ENCODE measurements at regions not wholly inside any gene's neighbourhood (a gene's known extent, or its start where the extent isn't known, plus 50 kb on each side); places are given as distances from the start of the nearest gene placed in this dataset.
A peak's percentile ranks its signal among the peaks of the same experiment; 100 is the strongest.
"Not testable (repeated sequence)": the region's sequence is repeated elsewhere in the genome, so short reads cannot be mapped to it uniquely, and the experiment has no call there.

DNA sequence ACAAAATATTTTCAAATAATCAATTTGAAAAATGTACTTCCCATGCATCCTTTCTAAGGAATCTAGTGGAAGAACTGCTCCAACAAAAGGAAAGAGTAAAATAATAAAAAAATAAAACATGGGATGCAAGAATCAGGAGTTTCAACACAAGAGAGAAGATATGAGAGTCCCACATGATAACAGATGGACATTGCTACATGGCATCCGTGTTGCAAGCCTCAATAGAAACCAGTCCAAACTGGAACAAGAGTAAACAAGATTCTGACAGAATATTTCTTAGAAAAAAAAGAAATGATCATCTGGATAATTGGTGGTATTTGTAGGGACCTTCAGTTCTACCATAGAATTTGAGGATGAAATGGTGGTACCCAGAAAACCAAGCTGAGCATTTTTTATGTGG, 186.8 kb downstream of the FRK start:
- DNase-seq = no peak

DNA sequence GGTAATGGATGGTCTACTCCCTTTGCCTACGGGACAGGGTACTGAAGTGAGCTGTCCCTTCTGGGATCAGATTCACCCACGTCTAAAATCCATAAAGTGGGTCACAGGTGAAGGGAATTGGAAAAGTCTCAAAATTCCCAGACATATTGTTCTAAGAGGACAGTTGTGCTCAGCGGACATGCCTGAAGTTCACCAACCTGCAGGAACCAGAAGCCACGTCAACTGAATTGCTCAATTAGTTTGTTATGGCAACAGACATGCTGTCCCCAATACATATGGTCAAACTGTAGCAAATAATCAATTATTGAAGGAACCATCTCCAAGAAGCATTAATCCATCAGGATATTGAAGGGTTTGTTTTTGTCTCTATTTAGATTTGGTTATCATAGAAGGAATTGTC, 190.2 kb downstream of the FRK start:
- DNase-seq = no peak

DNA sequence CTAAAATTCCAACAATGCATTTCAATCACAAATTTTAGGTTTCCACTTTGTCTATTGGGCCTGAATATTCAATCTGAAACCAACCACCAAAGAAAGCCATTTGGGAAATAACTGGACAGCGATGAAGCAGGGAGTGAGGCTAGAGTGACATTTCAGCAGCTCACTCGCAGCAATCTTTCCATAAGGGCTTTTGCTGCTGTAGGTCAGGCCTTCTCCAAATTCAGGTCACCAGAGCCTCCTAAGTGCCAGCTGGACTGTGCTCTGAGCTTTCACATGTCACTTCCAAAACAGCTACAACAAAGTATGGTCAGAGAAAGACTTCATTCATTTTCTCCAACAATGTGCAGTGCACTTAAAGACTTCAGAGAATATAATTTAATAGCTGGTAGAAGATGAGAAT, 194.8 kb downstream of the FRK start:
- no peak for DNase-seq

DNA sequence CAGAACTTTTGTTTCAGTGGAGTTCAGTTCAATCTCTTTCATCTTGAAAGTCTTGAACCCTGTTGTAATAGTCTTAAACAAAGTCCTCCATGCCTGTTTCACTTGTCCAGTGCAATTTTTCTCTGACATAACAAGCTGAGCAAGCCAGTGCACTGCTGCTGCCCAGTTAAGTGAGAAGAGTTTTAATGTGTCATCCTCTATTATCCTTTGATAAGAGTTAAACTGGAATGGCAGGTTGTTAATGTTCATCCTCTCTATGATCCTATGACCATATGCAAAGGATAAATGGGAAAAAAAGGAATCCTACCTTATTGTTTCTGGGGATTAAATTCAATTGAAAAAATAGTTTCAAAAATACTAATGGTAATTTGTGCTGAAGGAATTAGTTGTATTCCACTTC, 197.5 kb downstream of the FRK start:
- DNase-seq = no peak

DNA sequence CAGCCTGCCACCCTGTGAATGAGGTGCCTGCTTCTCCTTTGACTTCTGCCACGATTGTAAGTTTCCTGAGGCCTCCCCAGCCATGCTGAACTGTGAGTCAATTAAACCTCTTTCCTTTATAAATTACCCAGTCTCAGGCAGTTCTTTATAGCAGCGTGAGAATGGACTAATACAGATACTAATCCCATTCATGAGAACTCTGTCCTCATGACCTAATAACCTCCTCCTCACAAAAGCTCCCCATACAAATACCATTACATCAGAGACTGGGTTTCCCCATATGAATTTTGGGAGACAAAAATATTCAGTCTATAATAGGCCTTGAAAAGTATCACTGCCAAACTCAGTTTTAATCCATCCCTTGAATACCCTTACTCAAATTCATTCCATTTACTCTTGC, 199.0 kb downstream of the FRK start:
- DNase-seq = not testable (repeated sequence)

DNA sequence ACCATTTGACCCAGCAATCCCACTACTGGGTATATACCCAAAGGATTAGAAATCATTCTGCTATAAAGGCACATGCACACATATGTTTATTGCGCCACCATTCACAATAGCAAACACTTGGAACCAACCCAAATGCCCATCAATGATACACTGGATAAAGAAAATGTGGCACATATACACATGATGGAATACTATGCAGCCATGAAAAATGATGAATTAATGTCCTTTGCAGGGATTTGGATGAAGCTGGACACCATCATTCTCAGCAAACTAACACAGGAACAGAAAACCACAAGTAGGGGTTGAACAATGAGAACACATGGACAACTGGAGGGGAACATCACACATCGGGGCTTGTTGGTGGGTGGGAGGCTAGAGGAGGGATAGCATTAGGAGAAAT, 201.1 kb downstream of the FRK start:
- not testable (repeated sequence) for DNase-seq

DNA sequence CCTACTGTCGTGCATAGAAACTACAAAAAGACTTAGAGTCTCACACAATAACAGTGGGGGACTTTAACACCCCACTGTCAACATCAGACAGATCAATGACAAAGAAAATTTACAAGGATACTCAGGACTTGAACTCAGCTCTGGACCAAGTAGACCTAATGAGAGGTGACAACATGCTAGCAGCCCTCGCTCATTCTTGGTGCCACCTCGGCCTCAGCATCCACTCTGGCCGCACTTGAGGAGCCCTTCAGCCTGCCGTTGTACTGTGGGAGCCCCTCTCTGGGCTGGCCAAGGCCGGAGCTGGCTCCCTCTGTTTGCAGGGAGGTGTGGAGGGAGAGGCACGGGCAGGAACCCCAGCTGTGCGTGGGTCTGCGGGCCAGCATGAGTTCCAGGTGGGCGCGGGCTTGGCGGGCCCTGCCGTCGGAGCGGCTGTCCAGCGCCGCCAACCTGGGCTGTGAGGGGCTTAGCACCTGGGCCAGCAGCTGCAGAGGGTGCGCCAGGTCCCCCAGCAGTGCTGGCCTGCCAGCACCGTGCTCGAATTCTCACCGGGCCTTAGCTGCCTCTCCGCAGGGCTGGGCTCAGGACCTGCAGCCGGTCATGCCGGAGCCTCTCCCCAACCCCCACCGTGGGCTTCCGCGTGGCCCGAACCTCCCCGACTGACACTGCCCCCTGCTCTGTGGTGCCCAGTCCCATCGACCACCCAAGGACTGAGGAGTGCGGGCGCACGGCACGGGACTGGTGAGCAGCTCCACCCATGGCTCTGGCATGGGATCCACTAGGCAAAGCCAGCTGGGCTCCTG, 205.6 kb downstream of the FRK start:
- no peak for DNase-seq

DNA sequence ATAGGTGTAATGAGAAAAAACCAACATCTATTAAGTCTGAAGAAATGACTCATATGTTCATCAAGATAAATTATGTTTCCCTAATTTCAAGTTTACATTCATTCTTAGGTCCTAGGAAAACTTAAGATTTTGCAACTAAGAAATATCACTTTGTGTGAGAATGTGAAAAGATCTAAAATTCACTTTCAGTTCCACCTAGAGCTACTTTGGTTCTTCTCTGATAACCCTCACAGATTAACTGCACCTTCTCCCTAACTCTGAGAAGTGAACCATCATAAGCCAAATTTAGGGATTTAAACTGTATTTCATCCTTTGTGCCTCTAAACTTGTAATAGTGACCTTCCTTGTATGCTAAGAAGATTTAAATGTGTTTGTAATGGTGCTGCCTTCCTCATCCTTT, 213.0 kb downstream of the FRK start:
- DNase-seq = no peak

DNA sequence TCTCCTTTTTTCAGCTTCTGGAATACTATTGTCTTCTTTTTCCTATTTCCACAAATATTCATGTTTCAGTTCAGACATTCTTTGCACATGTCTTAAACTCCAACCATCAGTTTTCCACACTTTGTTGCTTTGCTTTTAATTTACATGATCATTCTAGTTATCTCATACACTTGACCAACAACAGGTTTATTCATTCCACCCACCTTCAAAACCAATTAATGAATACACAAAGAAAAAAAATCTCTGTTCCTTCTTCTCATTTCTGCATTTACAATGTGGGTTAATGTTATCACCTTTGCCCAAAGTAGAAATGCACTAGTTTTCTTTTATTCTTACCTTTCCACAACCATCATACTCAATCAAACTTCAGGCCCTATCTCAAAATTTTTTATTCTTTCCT, 216.7 kb downstream of the FRK start:
- DNase-seq = no peak

DNA sequence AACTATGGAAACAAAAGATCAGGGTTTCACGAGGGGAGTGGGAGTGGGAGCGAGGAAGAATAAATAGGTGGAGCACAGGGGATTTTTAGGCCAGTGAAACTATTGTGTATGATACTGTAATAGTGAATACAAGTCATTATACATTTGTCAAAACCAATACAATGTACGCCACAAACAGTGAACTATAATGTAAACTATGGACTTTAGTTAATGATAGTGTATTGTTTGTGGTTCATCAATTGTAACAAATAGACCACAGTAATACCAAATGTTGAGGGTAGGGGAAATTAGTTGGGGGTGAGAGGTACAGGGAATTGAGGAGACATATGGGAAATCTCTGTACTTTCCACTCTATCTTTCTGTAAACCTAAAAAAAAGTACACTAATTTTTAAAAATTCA, 218.4 kb downstream of the FRK start:
- no peak for DNase-seq

DNA sequence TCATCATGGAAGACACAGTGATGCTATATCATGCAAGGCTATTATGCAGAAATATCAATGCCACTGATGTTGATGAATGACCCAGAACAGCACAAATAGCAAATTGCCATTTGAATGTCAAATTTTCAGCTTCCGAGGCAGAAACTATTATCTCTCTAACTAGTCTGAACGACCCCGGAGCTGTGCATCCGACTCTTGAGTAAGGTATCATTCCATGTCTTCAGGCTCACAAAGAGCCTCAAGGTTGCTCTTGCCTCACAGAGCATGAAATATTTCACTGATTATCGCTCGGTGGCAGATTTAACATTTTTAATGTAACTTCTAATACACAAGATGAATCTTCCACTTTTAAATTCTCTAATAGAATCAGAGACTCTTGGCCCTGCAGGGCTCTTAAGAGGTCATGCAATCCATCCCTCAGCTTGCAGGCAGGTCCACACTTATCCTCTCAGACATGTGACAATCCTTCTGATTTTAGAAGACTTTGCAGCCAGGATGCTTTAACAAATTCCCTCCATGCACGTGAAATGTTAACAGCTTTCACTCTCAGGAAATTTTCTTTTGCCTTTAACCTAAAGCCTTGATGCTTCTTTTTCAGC, 221.0 kb downstream of the FRK start:
- no peak for DNase-seq

DNA sequence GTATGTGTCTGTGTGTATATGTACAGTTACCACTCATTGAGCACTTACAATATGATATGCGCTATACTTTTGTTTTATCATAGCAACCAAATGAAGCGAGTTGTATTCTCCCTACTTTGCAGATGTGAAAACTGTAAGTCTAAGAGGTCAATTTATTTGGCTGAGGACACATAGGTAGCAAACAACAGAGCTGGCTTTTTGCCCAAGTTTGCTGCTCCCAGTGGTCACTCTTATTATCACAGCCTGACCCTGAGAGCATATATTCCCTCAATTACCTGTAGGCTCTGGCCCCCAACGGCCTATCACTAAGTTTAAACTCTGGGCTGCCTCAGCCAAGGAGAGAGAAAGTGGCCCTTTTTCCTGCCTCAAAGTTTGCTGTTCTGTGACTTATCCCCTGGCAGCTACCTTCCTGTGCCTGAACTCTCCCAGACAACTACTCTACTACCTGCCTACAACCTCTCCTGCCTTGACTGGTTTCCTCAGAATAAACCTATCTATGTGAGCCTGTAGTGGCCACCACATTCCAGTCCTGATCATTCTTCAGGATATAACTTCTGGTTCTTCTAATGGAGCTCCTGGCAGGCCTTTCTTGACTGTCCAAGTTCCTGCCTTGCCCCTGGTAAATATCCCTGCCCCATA, 221.8 kb downstream of the FRK start:
- DNase-seq = peak; percentile 18

DNA sequence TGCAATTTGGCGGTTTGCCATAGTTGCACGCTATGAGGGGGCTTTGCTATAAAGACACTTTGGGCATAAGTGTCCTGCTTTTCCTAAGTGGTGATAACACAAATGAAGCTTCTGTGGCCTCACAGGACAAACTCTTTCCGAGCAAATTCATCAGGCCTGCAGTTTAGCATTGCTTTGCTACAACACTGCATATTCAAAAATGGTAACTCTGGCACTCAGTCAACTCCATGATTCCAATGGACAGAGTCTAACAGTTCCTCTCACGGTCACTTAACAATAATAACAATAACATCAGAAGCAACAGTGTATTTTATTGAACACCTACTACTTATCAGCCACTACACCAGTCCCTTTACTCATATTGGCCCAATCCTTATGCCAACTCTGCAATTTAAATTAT, 222.5 kb downstream of the FRK start:
- DNase-seq = no peak

DNA sequence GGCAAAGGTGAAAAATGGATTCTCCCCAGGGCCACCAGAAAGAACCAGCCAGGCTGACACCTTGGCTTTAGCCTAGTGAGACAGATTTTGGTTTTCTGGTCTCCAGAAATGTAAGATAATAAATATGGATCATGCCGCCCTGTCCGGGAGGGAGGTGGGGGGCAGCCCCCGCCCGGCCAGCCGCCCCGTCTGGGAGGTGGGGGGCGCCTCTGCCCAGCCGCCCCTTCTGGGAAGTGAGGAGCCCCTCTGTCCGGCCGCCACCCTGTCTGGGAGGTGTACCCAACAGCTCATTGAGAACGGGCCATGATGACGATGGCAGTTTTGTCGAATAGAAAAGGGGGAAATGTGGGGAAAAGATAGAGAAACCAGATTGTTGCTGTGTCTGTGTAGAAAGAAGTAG, 224.3 kb downstream of the FRK start:
- not testable (repeated sequence) for DNase-seq

DNA sequence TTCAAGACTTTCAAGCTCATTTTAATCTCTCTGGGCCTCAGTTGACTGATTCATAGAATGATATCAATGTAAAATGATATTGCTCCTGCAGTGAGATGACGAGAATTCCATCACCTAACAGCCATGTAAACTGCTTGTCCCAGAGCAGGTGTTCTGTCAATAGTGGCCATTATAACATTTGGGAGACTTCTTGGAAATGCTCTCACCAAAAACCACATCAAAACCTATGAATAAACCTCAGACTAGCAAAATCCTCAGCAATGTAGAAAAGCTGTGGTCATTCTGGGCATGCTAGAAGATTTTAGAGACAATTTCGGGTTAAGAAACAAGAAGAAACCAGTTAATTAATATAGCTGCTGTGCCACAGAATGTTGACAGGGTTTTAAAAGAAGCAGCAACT, 225.4 kb downstream of the FRK start:
- no peak for DNase-seq

DNA sequence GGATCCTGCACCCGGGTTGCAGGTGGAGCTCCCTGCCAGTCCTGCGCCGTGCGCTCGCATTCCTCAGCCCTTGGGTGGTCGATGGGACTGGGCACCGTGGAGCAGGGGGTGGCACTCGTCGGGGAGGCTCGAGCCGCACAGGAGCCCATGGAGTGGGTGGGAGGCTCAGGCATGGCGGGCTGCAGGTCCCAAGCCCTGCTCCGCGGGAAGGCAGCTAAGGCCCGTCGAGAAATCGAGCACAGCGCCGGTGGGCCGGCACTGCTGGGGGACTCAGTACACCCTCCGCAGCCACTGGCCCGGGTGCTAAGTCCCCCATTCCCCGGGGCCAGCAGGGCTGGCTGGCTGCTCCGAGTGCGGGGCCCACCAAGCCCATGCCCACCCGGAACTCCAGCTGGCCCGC, 226.1 kb downstream of the FRK start:
- DNase-seq = not testable (repeated sequence)

DNA sequence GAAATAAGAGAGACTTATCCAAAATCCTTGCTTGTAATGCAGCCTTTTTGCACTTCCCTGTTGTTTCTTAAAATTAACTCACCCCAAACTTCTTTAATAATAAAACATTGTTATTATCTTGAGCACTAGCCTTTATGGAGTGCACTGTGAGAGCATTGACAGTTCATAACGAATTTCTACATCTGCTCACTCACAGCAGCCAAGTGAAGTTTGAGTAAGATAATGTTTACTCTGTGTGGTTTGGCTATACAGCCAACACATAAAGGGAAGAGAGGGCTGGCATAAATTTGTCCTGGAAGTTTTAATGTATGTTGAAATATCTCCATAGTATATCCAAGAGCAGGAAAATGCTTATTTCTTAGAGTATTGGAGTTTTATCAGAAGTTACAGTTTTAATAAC, 227.9 kb downstream of the FRK start:
- no peak for DNase-seq

DNA sequence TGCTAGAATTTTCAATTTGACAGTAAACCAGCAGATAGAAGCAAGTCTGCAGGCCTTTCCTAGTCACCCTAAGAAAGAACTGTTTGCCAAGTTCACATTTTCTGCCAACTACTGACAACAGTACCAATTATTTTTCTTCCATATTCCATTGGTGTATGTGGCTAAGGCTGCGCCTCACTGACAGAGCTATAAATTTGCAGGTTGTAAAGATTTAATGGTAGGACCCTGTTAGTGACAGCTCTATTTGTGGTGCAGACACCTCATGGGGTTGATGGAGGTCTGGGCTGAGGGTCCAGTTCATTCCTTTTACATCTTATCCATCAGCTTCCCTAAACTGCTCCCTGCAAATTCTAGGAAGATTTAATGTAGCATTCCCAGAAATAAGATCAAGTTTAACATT, 228.5 kb downstream of the FRK start:
- DNase-seq = no peak

DNA sequence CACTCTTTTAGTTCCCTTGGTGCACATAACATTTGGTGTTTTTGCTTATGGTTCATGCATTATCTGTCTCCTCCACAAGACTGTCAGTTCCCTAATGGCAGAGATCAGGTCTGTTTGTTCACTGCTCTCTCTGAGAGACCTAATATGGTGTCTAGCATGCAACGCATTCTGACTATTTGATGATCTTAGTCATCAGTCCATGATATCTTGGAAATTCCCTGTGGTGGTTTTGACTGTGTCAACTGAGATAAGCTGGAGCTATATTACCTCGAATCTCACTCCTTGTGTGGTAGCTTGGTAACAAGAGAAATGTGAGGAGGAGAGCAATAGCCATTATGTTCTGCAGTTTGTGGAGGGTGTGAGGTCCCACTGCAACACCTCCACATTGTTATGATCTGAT, 229.8 kb downstream of the FRK start:
- DNase-seq = no peak

DNA sequence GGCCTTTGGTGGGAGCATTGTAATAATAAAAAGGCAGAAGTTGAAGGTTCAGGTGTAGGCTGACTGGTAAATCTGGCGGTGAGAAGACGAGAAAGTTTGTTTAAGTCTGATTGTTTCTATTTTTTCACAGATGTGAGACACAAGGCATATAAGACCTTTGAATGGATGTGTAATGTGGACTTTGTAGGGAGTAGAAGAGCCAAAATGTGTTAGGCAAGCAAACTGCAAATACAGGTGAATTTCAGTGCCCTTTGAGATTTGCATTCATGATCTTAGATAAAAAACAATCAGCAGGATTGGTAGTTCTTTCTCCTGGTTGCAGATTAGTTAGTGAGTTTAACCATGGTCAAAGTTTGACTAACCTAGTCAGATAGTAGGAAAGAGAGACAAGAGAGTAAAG, 238.9 kb downstream of the FRK start:
- no peak for DNase-seq

DNA sequence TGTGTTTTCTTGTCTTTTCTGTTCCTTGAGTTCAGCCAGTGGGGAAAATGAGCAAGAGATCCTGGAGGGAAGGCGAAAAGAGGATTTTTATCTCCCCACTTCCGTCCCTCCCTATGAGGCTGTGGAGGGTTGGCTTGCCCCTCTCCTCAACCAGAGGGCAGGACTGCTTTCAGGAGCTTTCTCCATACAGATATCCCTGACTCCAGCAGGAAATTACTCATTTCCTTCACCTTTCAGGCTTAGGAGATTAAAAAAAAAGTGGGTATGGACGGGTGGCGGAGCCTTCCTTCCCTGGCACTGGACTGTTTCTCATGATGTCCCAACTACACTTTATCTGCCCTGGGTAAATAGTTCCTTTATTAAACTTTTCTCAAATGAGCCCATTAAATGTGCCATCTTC, 241.2 kb downstream of the FRK start:
- DNase-seq = no peak

DNA sequence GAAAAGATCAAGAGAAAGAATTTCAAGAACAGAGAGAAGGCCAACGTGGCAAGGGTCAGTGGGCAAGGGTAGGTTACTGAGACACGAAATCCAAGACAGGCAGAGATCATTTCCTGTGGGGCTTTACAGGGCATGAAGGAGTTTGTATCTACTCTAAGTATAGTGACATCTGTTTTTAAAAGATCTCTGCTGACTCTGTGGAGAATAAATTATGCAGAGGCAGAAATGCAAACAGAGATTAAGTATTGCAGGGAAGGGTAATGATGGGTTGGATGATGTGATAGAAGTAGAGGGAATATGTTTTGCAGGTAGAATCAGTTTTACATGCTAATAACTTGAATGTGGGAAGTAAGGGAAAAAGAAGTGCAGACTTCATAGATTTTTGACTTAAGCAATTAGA, 243.5 kb downstream of the FRK start:
- DNase-seq = peak; percentile 43

DNA sequence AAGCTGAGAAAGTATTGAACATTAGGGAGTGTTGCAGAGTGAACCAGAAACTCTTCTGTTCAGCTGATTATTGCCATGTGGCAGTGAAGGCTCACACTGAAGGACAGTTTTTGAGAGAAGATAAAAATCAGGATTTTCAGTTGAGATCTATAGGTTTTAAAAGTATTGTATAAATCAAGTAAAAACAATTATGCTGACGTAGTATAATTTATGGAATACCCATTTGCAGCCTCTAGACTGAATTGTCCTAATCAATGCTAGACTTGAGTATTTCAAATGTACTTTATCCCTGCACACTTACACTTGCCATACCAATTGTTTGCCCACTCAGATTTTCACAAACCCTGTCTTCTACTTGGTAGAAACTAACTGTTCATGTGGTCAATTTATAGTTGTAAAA, 245.8 kb downstream of the FRK start:
- DNase-seq = no peak

DNA sequence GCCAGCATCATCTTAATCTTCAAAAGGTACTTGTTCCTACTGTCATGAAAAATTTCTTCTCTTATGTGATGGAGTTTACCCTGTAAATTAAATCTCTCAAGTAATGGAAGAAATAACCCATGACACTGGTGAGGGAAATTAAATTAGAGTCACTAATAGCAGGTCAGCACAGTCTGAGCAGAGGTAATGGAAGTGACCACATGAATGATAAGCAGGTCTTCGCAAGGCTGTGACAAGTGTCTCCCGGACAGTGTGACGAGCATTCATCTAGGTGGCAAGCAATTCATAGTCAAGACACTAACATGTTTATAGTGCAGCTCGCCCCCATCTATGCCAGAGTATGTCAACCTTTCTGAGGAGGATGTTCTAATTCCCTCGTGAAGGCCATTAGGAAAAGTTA, 249.2 kb downstream of the FRK start:
- DNase-seq = no peak

DNA sequence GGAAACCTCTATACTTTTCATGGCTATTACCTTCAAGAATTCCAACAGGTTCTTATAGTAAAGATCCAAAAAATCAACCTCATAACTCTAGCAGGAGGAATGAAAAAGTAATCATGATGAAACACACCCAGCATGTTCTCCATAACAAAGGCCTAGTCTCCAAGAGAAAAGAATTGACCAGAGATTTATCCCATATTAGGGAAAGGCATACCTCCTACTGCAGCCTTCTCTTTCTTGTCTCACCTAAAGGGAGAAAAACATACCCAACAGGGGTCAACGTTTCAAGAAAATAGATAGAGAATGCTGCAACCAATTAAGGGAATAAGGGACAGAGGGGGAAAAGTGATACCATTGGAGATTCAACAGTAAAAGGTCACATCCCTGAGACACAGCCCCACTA, 262.5 kb downstream of the FRK start:
- DNase-seq = no peak
